Vagina (tissue), 2 donors: ENCODE measurements at regions not wholly inside any gene's neighbourhood (a gene's known extent, or its start where the extent isn't known, plus 50 kb on each side); places are given as distances from the start of the nearest gene placed in this dataset.

Experiments
- CTCF ChIP-seq, 3 experiments: fragments of 450-650 bp in 2 of 3; fragments of 200-600 bp in 1 of 3; sonication (generic) in 1 of 3; IDR thresholded peaks; one replicate each; pipeline ENCODE4 v1.5.1; 2017 to 2019; ENCODE audit warnings: antibody characterized with exemption in 3 of 3, mild to moderate bottlenecking in 2 of 3, moderate library complexity in 2 of 3
- POLR2A ChIP-seq, 2 donors: fragments of 450-650 bp; IDR thresholded peaks; one replicate each; pipeline ENCODE4 v1.6.1; 2017; ENCODE audit warnings: antibody characterized with exemption in 2 of 2, mild to moderate bottlenecking in 2 of 2, moderate library complexity in 2 of 2
- POLR2AphosphoS5 ChIP-seq, 2 donors: sonication (generic); formaldehyde crosslinking; IDR thresholded peaks; one replicate each; pipeline ENCODE4 v1.9.0; 2017; ENCODE audit warnings: antibody characterized with exemption in 2 of 2, mild to moderate bottlenecking in 2 of 2, low read depth in 1 of 2; ENCODE audit not compliant: insufficient read depth in 1 of 2

GRCh38 chr4:95754667-95755066 lies 85.2 kb upstream of the PDHA2 start:
- no peak for TF ChIP-seq CTCF (IDR thresholded peaks at IDR 0.05)
- TF ChIP-seq POLR2AphosphoS5 (IDR thresholded peaks at IDR 0.05; ENCODE audit: insufficient read depth in 1 of 2, low read depth in 1 of 2), result no peak
- no peak for TF ChIP-seq POLR2A (IDR thresholded peaks at IDR 0.05)
